CD8-positive, alpha-beta memory T cell (primary cell): ENCODE measurements at regions not wholly inside any gene's neighbourhood (a gene's known extent, or its start where the extent isn't known, plus 50 kb on each side); places are given as distances from the start of the nearest gene placed in this dataset.

Source experiments
- CTCF ChIA-PET: fragments of 350-600 bp; sonication (Branson Sonifier 250); formaldehyde crosslinking; loops from one replicate; lab custom pipeline; 2021; ENCODE audit warnings: antibody characterized with exemption; lab: Charles Lee
- POLR2A ChIA-PET: fragments of 350-600 bp; sonication (Branson Sonifier 250); formaldehyde crosslinking; loops from one replicate; lab custom pipeline; 2021; ENCODE audit warnings: antibody characterized with exemption; lab: Charles Lee
- DNase-seq, 5 donors: peaks; one replicate each; pipeline versions ENCODE4 v3.0.0 to v3.0.0-alpha.2; 2020 to 2022; ENCODE audit warnings: mixed read lengths in 1 of 5
- H3K27ac ChIP-seq: one replicate; pipeline ENCODE4 v1.7.0; 2013; ENCODE audit warnings: low read depth, mild to moderate bottlenecking, low read length, moderate library complexity
- H3K27me3 ChIP-seq: 2 replicates; pipeline ENCODE4 v1.7.0; 2013; ENCODE audit warnings: low read length, mild to moderate bottlenecking; ENCODE audit not compliant: insufficient read depth, poor library complexity, severe bottlenecking
- H3K36me3 ChIP-seq: 2 replicates; pipeline ENCODE4 v1.7.0; 2013; ENCODE audit warnings: mild to moderate bottlenecking, low read length, moderate library complexity; ENCODE audit not compliant: insufficient read depth
- H3K4me1 ChIP-seq: 2 replicates; pipeline ENCODE4 v1.7.0; 2013; ENCODE audit warnings: mild to moderate bottlenecking, low read length, moderate library complexity; ENCODE audit not compliant: insufficient read depth
- H3K4me3 ChIP-seq: 2 replicates; pipeline ENCODE4 v1.7.0; 2013; ENCODE audit warnings: mild to moderate bottlenecking, low read length
- H3K9me3 ChIP-seq: 2 replicates; pipeline ENCODE4 v1.7.0; 2013; ENCODE audit warnings: mild to moderate bottlenecking, low read length
- H3K27ac Mint-ChIP-seq, 8 donors: one replicate each; pipeline ENCODE4 v1.8.0; 2020 to 2021; ENCODE audit warnings: mixed read lengths in 8 of 8, mild to moderate bottlenecking in 6 of 8, inconsistent platforms in 3 of 8, moderate library complexity in 3 of 8
- H3K27me3 Mint-ChIP-seq, 2 donors: one replicate each; pipeline ENCODE4 v1.8.0; 2020 to 2021; ENCODE audit warnings: mixed read lengths in 2 of 2, mild to moderate bottlenecking in 1 of 2, moderate library complexity in 1 of 2
- H3K36me3 Mint-ChIP-seq, 3 donors: one replicate each; pipeline ENCODE4 v1.8.0; 2020 to 2021; ENCODE audit warnings: mixed read lengths in 3 of 3, inconsistent platforms in 1 of 3, mild to moderate bottlenecking in 1 of 3
- H3K4me1 Mint-ChIP-seq, 3 donors: one replicate each; pipeline ENCODE4 v1.8.0; 2020 to 2021; ENCODE audit warnings: mixed read lengths in 3 of 3, inconsistent platforms in 1 of 3, mild to moderate bottlenecking in 1 of 3
- H3K4me3 Mint-ChIP-seq, 7 donors: one replicate each; pipeline ENCODE4 v1.8.0; 2020 to 2021; ENCODE audit warnings: mixed read lengths in 7 of 7, mild to moderate bottlenecking in 6 of 7, moderate library complexity in 4 of 7, inconsistent platforms in 2 of 7
- H3K9me3 Mint-ChIP-seq, 5 donors: one replicate each; pipeline ENCODE4 v1.8.0; 2020 to 2022; ENCODE audit warnings: mixed read lengths in 5 of 5, mild to moderate bottlenecking in 3 of 5, moderate library complexity in 2 of 5, inconsistent platforms in 1 of 5

DNA sequence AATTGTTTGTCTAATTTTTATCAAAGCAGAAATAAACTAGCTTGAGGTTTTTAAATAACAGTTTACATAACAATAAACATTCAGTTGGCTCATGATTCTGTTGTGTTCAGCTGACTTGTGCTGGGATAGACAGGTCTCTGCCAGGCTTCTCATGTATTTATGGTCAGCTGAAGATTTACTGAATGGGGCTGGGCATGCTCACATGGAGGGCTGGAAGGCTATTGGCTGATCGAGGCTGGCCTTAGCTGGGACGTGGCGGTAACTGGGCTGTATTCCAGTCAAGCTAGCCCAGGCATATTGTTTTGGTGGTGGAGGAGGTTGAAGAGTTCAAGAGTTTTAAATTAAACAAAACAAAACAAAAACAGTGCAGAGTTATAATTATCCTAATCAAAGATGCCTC, 251.0 kb upstream of the MTPN start:
- Histone ChIP-seq H3K27ac (no peak overlapping the region), H3K4me1 (no peaks in the 10 kb centered on the region), H3K4me3 (no peak overlapping the region), H3K27me3 (no peaks in the 10 kb centered on the region), H3K36me3 (no peaks in the 10 kb centered on the region), H3K9me3 (no peaks in the 10 kb centered on the region)
- peaks cover 0 to 1% of the 10 kb centered on the region in 2 donors for H3K27me3 Mint-ChIP-seq
- ChIA-PET POLR2A (no interaction called here), CTCF (no interaction called here)
- peaks cover 0 to 16% (median 0%) of the 10 kb centered on the region in 3 donors for H3K36me3 Mint-ChIP-seq
- H3K9me3 Mint-ChIP-seq: peaks cover 9 to 54% (median 46%) of the 10 kb centered on the region in 5 donors
- H3K27ac Mint-ChIP-seq: no peak overlapping the region
- no peaks in the 10 kb centered on the region for H3K4me1 Mint-ChIP-seq
- no peak overlapping the region for H3K4me3 Mint-ChIP-seq
- DNase-seq: no peak

DNA sequence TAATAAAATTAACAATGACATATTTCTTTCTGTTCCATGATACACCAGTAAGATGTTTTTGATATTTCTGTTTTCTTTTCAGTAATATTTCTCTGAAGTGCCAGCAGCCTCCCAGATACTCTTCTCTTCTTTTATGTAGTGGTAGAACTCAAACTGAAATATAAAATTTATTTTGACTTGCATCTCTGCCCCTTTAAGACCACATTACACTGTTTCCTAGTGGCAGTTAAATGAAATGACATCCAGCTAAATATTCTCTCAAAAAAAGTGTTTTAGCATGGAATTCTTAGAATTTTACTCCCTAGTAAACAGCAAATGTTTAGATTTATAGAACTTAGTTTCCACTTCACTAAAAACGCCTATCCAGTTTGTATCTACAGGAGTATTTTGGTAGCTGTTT, 237.2 kb upstream of the MTPN start:
- H3K9me3 Mint-ChIP-seq: peaks cover 3 to 31% (median 9%) of the 10 kb centered on the region in 5 donors
- Histone ChIP-seq H3K27me3 (no peaks in the 10 kb centered on the region), H3K27ac (no peak overlapping the region), H3K4me3 (no peak overlapping the region), H3K36me3 (no peaks in the 10 kb centered on the region), H3K4me1 (no peaks in the 10 kb centered on the region), H3K9me3 (no peaks in the 10 kb centered on the region)
- ChIA-PET CTCF (no interaction called here), POLR2A (no interaction called here)
- no peak overlapping the region for H3K27ac Mint-ChIP-seq
- no peaks in the 10 kb centered on the region for H3K4me1 Mint-ChIP-seq
- no peaks in the 10 kb centered on the region for H3K27me3 Mint-ChIP-seq
- peaks cover 3 to 56% (median 21%) of the 10 kb centered on the region in 3 donors for H3K36me3 Mint-ChIP-seq
- no peak for DNase-seq
- H3K4me3 Mint-ChIP-seq: no peak overlapping the region

GRCh38 chr7:136213012-136213411, 235.9 kb upstream of the MTPN start:
- no peak overlapping the region for H3K4me3 Mint-ChIP-seq
- no peaks in the 10 kb centered on the region for H3K4me1 Mint-ChIP-seq
- H3K27me3 Mint-ChIP-seq: no peaks in the 10 kb centered on the region
- H3K27me3 ChIP-seq: no peaks in the 10 kb centered on the region
- H3K4me1 ChIP-seq: no peaks in the 10 kb centered on the region
- POLR2A ChIA-PET: no interaction called here
- no peak overlapping the region for H3K27ac ChIP-seq
- CTCF ChIA-PET: no interaction called here
- no peak for DNase-seq
- no peaks in the 10 kb centered on the region for H3K9me3 ChIP-seq
- no peak overlapping the region for H3K4me3 ChIP-seq
- H3K36me3 Mint-ChIP-seq: peaks cover 6 to 55% (median 31%) of the 10 kb centered on the region in 3 donors
- H3K36me3 ChIP-seq: no peaks in the 10 kb centered on the region
- peaks cover 0 to 18% (median 2%) of the 10 kb centered on the region in 5 donors for H3K9me3 Mint-ChIP-seq
- H3K27ac Mint-ChIP-seq: no peak overlapping the region

DNA sequence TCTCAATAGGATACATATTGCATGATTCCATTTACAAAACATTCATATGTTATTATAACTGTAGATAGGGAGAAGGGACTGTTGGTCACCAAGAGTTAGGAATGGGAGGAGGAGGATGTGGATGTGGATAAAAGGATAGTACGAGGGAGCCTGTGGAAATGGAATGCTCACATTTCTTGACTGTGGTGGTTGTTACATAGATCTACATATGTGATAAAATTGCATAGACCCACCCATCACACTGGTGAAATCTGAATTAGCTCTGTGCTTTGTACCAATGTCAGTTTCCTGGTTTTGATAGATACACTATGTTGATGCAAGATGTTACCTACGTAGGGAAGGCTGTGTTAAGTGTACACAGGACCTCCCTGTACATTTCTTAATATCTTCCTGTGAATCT, 233.5 kb upstream of the MTPN start:
- H3K27ac Mint-ChIP-seq: peak overlapping the region in 1 of 8 donors; percentile 1

DNA sequence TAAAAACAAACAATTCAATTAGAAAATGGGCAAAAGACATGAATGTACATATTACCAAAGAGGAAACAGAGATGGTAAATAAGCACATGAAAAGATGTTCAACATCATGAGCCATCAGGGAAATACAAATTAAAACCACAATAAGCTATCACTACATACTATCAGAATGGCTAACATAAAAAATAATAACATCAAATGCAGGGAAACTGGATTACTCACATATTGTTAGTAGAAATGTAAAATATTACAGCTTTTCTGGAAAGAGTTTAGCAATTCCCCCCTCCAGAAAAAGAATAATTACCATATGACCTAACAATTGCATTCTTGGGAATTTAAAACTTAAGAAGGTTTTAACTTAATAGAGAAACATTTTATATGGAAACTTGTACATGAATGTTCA, 232.9 kb upstream of the MTPN start:
- POLR2A ChIA-PET: no interaction called here
- H3K4me1 Mint-ChIP-seq: no peaks in the 10 kb centered on the region
- Histone ChIP-seq H3K4me3 (no peak overlapping the region), H3K27me3 (no peaks in the 10 kb centered on the region), H3K4me1 (no peaks in the 10 kb centered on the region), H3K36me3 (no peaks in the 10 kb centered on the region), H3K9me3 (no peaks in the 10 kb centered on the region), H3K27ac (no peak overlapping the region)
- no peak overlapping the region for H3K4me3 Mint-ChIP-seq
- no peak for DNase-seq
- no peaks in the 10 kb centered on the region for H3K27me3 Mint-ChIP-seq
- CTCF ChIA-PET: no interaction called here
- H3K27ac Mint-ChIP-seq: no peak overlapping the region
- H3K36me3 Mint-ChIP-seq: peaks cover 9 to 64% (median 34%) of the 10 kb centered on the region in 3 donors
- H3K9me3 Mint-ChIP-seq: peaks cover 0 to 10% (median 2%) of the 10 kb centered on the region in 5 donors

More for the DNA sequence above, 233.5 kb upstream of the MTPN start:
- Histone ChIP-seq H3K36me3 (no peaks in the 10 kb centered on the region), H3K4me3 (no peak overlapping the region), H3K9me3 (no peaks in the 10 kb centered on the region), H3K27ac (no peak overlapping the region), H3K27me3 (no peaks in the 10 kb centered on the region), H3K4me1 (no peaks in the 10 kb centered on the region)
- ChIA-PET CTCF (no interaction called here), POLR2A (no interaction called here)
- no peak overlapping the region for H3K4me3 Mint-ChIP-seq
- DNase-seq: no peak
- H3K9me3 Mint-ChIP-seq: peaks cover 0 to 11% (median 2%) of the 10 kb centered on the region in 5 donors
- H3K4me1 Mint-ChIP-seq: no peaks in the 10 kb centered on the region
- H3K36me3 Mint-ChIP-seq: peaks cover 9 to 63% (median 32%) of the 10 kb centered on the region in 3 donors
- H3K27me3 Mint-ChIP-seq: no peaks in the 10 kb centered on the region

DNA sequence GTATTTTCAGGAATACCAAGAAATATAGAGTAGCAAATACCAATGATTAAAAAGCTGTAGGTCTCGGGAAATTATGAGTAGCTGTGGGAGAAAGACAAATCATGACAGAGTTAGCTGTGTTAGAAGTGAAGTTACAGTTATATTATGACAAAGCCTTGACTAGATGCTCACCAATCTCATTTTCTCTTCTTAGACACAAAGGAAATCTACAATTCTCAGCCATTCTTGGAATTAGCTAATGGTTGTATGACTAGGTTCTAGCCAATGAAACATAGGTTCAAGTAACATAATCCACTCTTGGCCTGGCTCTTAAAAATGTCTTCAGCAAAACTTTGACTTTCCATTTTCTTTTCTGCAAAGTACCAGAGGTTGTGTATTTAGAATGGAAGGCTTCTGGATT, 228.8 kb upstream of the MTPN start:
- no peaks in the 10 kb centered on the region for H3K4me1 ChIP-seq
- peaks cover 0 to 10% (median 0%) of the 10 kb centered on the region in 5 donors for H3K9me3 Mint-ChIP-seq
- CTCF ChIA-PET: interaction anchor here (0.8 kb wide), 1 partner anchor 11 kb away, joined by 3 read pairs; no protein-coding TSS in a partner anchor

GRCh38 chr7:136198168-136198567, 221.0 kb upstream of the MTPN start:
- Mint-ChIP-seq H3K36me3 (peaks cover 10 to 72% (median 31%) of the 10 kb centered on the region in 3 donors), H3K4me3 (no peak overlapping the region), H3K27me3 (no peaks in the 10 kb centered on the region), H3K27ac (no peak overlapping the region), H3K9me3 (peaks cover 30 to 55% (median 49%) of the 10 kb centered on the region in 5 donors), H3K4me1 (no peaks in the 10 kb centered on the region)
- POLR2A ChIA-PET: no interaction called here
- no peaks in the 10 kb centered on the region for H3K36me3 ChIP-seq
- no peaks in the 10 kb centered on the region for H3K9me3 ChIP-seq
- H3K4me1 ChIP-seq: no peaks in the 10 kb centered on the region
- H3K27ac ChIP-seq: no peak overlapping the region
- no peak for DNase-seq
- no peaks in the 10 kb centered on the region for H3K27me3 ChIP-seq
- no peak overlapping the region for H3K4me3 ChIP-seq
- CTCF ChIA-PET: no interaction called here

More for the DNA sequence above, 228.8 kb upstream of the MTPN start:
- no peaks in the 10 kb centered on the region for H3K27me3 ChIP-seq
- no peaks in the 10 kb centered on the region for H3K27me3 Mint-ChIP-seq
- POLR2A ChIA-PET: no interaction called here
- H3K4me3 ChIP-seq: no peak overlapping the region
- H3K4me3 Mint-ChIP-seq: no peak overlapping the region
- no peaks in the 10 kb centered on the region for H3K4me1 Mint-ChIP-seq
- DNase-seq: no peak
- H3K36me3 Mint-ChIP-seq: peaks cover 11 to 58% (median 28%) of the 10 kb centered on the region in 3 donors
- no peak overlapping the region for H3K27ac Mint-ChIP-seq
- H3K27ac ChIP-seq: no peak overlapping the region
- no peaks in the 10 kb centered on the region for H3K9me3 ChIP-seq
- H3K36me3 ChIP-seq: no peaks in the 10 kb centered on the region

GRCh38 chr7:136194878-136195277, 217.7 kb upstream of the MTPN start:
- POLR2A ChIA-PET: no interaction called here
- Histone ChIP-seq H3K27ac (no peak overlapping the region), H3K36me3 (no peaks in the 10 kb centered on the region), H3K27me3 (no peaks in the 10 kb centered on the region), H3K4me1 (no peaks in the 10 kb centered on the region), H3K4me3 (no peak overlapping the region), H3K9me3 (no peaks in the 10 kb centered on the region)
- H3K9me3 Mint-ChIP-seq: peaks cover 30 to 53% (median 46%) of the 10 kb centered on the region in 5 donors
- peaks cover 9 to 76% (median 38%) of the 10 kb centered on the region in 3 donors for H3K36me3 Mint-ChIP-seq
- H3K4me3 Mint-ChIP-seq: no peak overlapping the region
- no peaks in the 10 kb centered on the region for H3K27me3 Mint-ChIP-seq
- CTCF ChIA-PET: no interaction called here
- no peak overlapping the region for H3K27ac Mint-ChIP-seq
- DNase-seq: no peak
- no peaks in the 10 kb centered on the region for H3K4me1 Mint-ChIP-seq
